Natural killer cell (primary cell): ENCODE measurements at regions not wholly inside any gene's neighbourhood (a gene's known extent, or its start where the extent isn't known, plus 50 kb on each side); places are given as distances from the start of the nearest gene placed in this dataset.

Experiments used
- ATAC-seq, 3 donors: fragments of 150-1000 bp in 2 of 3; fragments of 200-7000 bp in 1 of 3; cut with Tn5 transposase; 1 replicate in 1 of 3; 2 replicates in 2 of 3; pipeline ENCODE4 v1.10.0; 2021; ENCODE audit warnings: mild to moderate bottlenecking in 2 of 3, moderate library complexity in 2 of 3
- DNase-seq, 2 donors: peaks; one replicate each; pipeline versions ENCODE4 v3.0.0 to v3.0.0-alpha.2; 2013 to 2021; ENCODE audit warnings: mixed read lengths in 1 of 2
- H3K27ac ChIP-seq: one replicate; pipeline ENCODE4 v1.5.1; 2013; ENCODE audit warnings: mild to moderate bottlenecking, low read length
- H3K27me3 ChIP-seq: one replicate; pipeline ENCODE4 v1.6.1; 2013; ENCODE audit warnings: low read length; ENCODE audit not compliant: control insufficient read depth, insufficient read depth
- H3K36me3 ChIP-seq: one replicate; pipeline ENCODE4 v1.6.1; 2013; ENCODE audit warnings: low read length; ENCODE audit not compliant: control insufficient read depth, insufficient read depth
- H3K4me1 ChIP-seq: one replicate; pipeline ENCODE4 v1.6.1; 2013; ENCODE audit warnings: low read length; ENCODE audit not compliant: control insufficient read depth, insufficient read depth
- H3K4me3 ChIP-seq: one replicate; pipeline ENCODE4 v1.5.1; 2013; ENCODE audit warnings: low read length
- H3K9me3 ChIP-seq: one replicate; pipeline ENCODE4 v1.6.1; 2013; ENCODE audit warnings: low read length; ENCODE audit not compliant: control insufficient read depth, insufficient read depth
- H3K27ac Mint-ChIP-seq, 2 donors: one replicate each; pipeline ENCODE4 v1.8.0; 2022; ENCODE audit warnings: mild to moderate bottlenecking in 2 of 2, mixed read lengths in 2 of 2, moderate library complexity in 1 of 2
- H3K27me3 Mint-ChIP-seq, 2 donors: one replicate each; pipeline ENCODE4 v1.8.0; 2022; ENCODE audit warnings: low read depth in 2 of 2, mixed read lengths in 2 of 2
- H3K36me3 Mint-ChIP-seq: one replicate; pipeline ENCODE4 v1.8.0; 2022; ENCODE audit warnings: mixed read lengths
- H3K4me1 Mint-ChIP-seq, 2 donors: one replicate each; pipeline ENCODE4 v1.8.0; 2022; ENCODE audit warnings: mixed read lengths in 2 of 2
- H3K4me3 Mint-ChIP-seq: one replicate; pipeline ENCODE4 v1.8.0; 2022; ENCODE audit warnings: mild to moderate bottlenecking, moderate library complexity, mixed read lengths
- H3K9me3 Mint-ChIP-seq, 2 donors: one replicate each; pipeline ENCODE4 v1.8.0; 2022; ENCODE audit warnings: mixed read lengths in 2 of 2
- WGBS: methylation state at CpG from one replicate; pipeline ENCODE4 v1.1.7; 2013; ENCODE audit warnings: missing lambda C conversion rate; ENCODE audit not compliant: insufficient coverage; 5-methylcytosine and 5-hydroxymethylcytosine counted together
- intact Hi-C: fragments of 100-400 bp; cut with micrococcal nuclease; formaldehyde crosslinking; loops from one replicate; pipeline ENCODE4 v1.14.2; 2022
- TF ChIP-seq, protein P1 (sequence below): fragments of 200-600 bp; IDR thresholded peaks from one replicate; pipeline ENCODE4 v1.8.0; 2022; ENCODE audit warnings: antibody characterized with exemption

- Histone ChIP-seq H3K27ac (no peak overlapping the region), H3K4me1 (no peaks in the 10 kb centered on the region), H3K27me3 (no peaks in the 10 kb centered on the region), H3K36me3 (no peaks in the 10 kb centered on the region), H3K4me3 (no peak overlapping the region), H3K9me3 (peaks cover 2% of the 10 kb centered on the region)
- ATAC-seq = no peak
- intact Hi-C loops = no loop called here
- Mint-ChIP-seq H3K4me3 (no peak overlapping the region), H3K27ac (no peak overlapping the region), H3K36me3 (no peaks in the 10 kb centered on the region), H3K27me3 (no peaks in the 10 kb centered on the region), H3K4me1 (no peaks in the 10 kb centered on the region), H3K9me3 (peaks cover 7 to 9% of the 10 kb centered on the region in 2 donors)
- TF ChIP-seq, protein P1, sequence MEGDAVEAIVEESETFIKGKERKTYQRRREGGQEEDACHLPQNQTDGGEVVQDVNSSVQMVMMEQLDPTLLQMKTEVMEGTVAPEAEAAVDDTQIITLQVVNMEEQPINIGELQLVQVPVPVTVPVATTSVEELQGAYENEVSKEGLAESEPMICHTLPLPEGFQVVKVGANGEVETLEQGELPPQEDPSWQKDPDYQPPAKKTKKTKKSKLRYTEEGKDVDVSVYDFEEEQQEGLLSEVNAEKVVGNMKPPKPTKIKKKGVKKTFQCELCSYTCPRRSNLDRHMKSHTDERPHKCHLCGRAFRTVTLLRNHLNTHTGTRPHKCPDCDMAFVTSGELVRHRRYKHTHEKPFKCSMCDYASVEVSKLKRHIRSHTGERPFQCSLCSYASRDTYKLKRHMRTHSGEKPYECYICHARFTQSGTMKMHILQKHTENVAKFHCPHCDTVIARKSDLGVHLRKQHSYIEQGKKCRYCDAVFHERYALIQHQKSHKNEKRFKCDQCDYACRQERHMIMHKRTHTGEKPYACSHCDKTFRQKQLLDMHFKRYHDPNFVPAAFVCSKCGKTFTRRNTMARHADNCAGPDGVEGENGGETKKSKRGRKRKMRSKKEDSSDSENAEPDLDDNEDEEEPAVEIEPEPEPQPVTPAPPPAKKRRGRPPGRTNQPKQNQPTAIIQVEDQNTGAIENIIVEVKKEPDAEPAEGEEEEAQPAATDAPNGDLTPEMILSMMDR = no peak
- WGBS = 96% methylated on average over 1 of the region's 1 CpG
- DNase-seq = no peak
Measured at GRCh38 chr4:116400480-116400879, 684.9 kb downstream of the TRAM1L1 start.

- no peak for DNase-seq
- H3K36me3 Mint-ChIP-seq = no peaks in the 10 kb centered on the region
- H3K4me1 ChIP-seq = no peaks in the 10 kb centered on the region
- no peak overlapping the region for H3K4me3 Mint-ChIP-seq
- WGBS = no CpG with 5 or more reads among the region's 3 CpGs
- no peaks in the 10 kb centered on the region for H3K27me3 ChIP-seq
- peaks cover 5 to 7% of the 10 kb centered on the region in 2 donors for H3K9me3 Mint-ChIP-seq
- no peaks in the 10 kb centered on the region for H3K4me1 Mint-ChIP-seq
- H3K27ac Mint-ChIP-seq = no peak overlapping the region
- H3K9me3 ChIP-seq = peaks cover 2% of the 10 kb centered on the region
- intact Hi-C loops = no loop called here
- no peak overlapping the region for H3K4me3 ChIP-seq
- TF ChIP-seq, protein P1 = no peak
- H3K27me3 Mint-ChIP-seq = no peaks in the 10 kb centered on the region
- H3K27ac ChIP-seq = no peak overlapping the region
- no peak for ATAC-seq
- no peaks in the 10 kb centered on the region for H3K36me3 ChIP-seq
Measured at GRCh38 chr4:116397714-116398113, 687.7 kb downstream of the TRAM1L1 start.

GRCh38 chr4:116397291-116397690 is 688.1 kb downstream of the TRAM1L1 start:
- Histone ChIP-seq H3K27ac (no peak overlapping the region), H3K9me3 (peaks cover 2% of the 10 kb centered on the region), H3K4me3 (no peak overlapping the region), H3K36me3 (no peaks in the 10 kb centered on the region), H3K4me1 (no peaks in the 10 kb centered on the region), H3K27me3 (no peaks in the 10 kb centered on the region)
- Mint-ChIP-seq H3K4me3 (no peak overlapping the region), H3K36me3 (no peaks in the 10 kb centered on the region), H3K4me1 (no peaks in the 10 kb centered on the region), H3K27ac (no peak overlapping the region), H3K9me3 (peaks cover 2 to 5% of the 10 kb centered on the region in 2 donors), H3K27me3 (no peaks in the 10 kb centered on the region)
- intact Hi-C loops = no loop called here
- ATAC-seq (no peak), DNase-seq (no peak)
- TF ChIP-seq, protein P1 = no peak

GRCh38 chr4:116395408-116395807 is 690.0 kb downstream of the TRAM1L1 start:
- intact Hi-C loops = no loop called here
- DNase-seq (no peak), ATAC-seq (no peak)
- no peak overlapping the region for H3K27ac ChIP-seq
- H3K27me3 ChIP-seq = no peaks in the 10 kb centered on the region
- H3K4me1 ChIP-seq = no peaks in the 10 kb centered on the region
- Mint-ChIP-seq H3K36me3 (no peaks in the 10 kb centered on the region), H3K9me3 (peaks cover 2 to 5% of the 10 kb centered on the region in 2 donors), H3K27me3 (no peaks in the 10 kb centered on the region), H3K4me1 (no peaks in the 10 kb centered on the region), H3K27ac (no peak overlapping the region), H3K4me3 (no peak overlapping the region)
- no peaks in the 10 kb centered on the region for H3K9me3 ChIP-seq
- H3K36me3 ChIP-seq = no peaks in the 10 kb centered on the region
- TF ChIP-seq, protein P1 = no peak
- no peak overlapping the region for H3K4me3 ChIP-seq
- WGBS = 87% methylated on average over 2 of the region's 3 CpGs
